Daoy (cell line): ENCODE measurements at regions not wholly inside any gene's neighbourhood (a gene's known extent, or its start where the extent isn't known, plus 50 kb on each side); places are given as distances from the start of the nearest gene placed in this dataset.

Experiments
- DNase-seq: peaks from one replicate; pipeline ENCODE4 v3.0.0-alpha.2; 2015; ENCODE audit warnings: low read depth

DNA sequence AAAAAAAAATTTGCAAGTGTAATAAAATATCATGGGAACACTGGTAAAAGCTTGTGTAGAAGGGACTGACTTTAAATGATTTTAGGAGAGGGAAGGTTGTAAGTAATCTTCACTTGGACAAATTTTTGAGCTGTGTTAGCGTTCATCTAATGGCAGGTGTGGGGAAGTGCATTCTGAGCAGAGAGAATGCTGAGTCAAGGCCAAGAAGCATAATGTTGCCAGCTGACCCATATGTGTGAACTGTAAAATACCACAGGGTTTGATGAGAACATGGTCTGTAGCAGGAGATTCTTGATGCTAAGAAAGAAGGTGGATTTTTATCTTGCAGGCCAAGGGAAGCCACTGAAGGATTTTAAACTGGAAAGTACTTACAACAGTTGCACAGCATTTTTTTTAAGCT lies 98.2 kb upstream of the ZNF32 start:
- DNase-seq, result no peak

DNA sequence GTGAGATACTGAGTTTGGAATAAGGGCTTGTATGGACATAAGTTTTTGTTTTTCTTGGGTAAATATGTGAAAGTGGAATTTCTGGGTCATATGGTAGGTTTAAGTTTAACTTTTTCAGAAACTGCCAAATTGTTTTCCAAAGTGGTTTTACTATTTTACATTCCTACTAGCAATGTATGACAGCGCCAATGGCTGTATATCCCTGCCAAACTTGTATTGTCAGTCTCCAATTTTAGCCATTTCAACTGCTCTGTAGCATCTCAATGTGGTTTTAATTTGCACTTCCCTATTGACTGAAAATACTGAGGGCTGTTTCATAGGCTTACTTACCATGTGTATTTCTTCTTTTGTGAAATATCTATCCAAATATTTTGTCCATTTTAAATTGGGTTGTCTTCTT lies 90.5 kb upstream of the ZNF32 start:
- no peak for DNase-seq

DNA sequence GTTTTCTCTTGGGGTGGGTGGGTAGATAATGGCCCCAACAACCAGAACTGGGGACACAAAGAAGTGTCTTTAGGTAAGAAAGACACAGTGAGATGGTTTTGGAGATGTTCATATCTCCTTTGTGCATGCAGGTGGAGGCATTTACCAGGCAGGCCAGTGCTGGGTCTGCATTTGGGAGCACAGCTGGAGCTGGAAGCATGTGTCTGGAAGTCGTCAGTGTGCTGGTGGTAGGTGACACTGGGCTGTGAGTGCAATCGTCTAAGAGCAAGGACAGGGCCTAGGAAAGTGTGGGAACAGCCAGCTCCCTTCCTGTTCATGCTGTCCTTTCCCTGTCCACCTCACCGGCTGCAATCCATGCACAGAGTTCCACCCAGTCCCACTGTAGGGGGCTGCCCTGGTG lies 88.3 kb upstream of the ZNF32 start:
- DNase-seq, result no peak

DNA sequence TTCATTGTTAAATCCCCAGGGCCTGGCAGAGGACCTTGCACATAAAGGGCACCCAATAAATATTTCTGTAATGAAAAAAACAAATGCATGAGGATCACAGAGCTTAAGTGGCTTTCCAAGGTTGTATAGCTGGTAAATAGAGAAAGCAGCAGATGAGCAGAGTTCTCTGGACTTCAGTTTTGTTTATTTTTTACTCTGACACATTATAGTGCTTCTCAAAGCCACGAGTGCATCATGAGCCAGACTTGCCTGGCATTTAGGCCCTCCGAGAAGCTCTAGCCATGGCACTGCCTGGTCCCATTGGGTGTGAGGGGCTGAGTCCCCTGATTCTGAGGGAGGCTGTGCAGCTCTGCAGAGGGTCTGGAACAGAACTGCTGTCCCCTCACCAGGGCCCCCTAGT lies 87.2 kb upstream of the ZNF32 start:
- no peak for DNase-seq

DNA sequence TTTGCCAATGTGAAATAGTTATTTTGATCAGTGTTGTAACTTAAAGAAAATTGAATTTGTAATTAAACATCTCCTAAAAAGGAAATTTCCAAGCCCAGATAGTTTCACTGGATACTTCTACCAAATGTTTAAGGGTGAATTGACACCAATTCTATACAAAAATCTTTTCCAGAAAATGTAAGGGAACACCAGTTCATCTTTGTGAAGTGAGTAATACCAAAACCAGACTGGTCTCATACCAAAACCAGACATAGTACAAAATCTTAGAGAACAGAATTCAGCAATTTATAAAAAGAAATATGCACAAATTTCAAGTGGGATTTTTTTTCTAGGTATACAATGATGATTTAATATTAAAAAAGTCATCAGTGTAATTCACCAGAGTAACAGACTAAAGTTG lies 86.0 kb upstream of the ZNF32 start:
- DNase-seq, result no peak

DNA sequence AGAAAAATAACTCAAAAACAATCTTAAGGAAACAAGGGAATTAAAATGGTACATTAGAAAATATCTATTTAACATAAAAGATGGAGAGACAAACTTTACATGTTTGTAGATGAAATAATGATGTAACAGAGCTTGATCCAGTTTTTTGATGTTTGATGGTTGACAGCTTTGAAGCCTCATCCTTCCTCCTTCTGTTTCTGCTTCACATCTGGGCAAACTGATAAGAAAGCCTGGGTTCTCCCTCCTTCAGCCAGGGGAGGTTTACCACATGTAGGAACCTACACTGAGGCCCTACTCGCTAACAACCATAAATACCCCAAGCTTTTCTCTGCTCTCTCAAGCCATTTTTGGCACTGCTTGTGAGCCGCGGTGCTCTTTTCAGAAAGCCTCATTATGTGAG lies 82.8 kb upstream of the ZNF32 start:
- no peak for DNase-seq

DNA sequence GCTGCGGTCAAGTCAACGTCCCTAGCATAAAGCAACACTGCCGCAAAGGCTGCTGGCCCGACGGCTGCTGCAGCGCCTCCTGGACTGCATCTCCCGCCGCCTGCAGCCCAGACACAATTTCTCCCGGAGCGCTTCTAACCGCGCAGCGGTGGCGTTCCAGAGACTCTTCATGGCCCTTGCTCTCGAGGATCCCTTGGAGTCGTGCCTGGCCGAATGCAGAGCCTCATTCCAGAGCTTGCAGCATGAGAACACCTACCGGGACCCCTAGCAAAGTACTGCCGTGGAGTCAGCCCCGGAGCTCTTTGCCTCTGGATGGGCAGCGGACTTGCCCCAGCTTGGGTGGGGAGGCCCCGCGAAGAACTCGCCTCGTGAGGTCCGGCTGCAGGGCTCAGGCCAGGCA lies 79.7 kb upstream of the ZNF32 start:
- no peak for DNase-seq

DNA sequence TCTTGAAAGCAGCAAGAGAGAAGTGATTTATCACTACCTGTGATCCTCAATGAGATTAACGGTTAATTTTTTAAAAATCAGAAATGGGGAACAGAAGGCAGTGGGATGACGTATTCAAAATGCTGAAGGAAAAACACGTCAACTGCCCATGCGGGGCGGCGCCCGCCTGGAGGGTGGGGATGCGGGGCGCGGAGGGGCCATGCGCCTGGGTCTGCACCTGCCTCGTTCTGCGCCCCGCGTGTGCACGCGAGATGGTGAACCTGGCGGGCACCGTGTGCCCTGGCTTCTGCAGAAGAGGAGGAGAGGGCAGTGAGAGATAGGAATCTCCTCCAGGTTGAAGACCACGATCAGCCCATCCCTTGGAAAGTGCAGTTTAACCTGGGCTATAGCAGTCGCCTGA lies 79.3 kb upstream of the ZNF32 start:
- no peak for DNase-seq

DNA sequence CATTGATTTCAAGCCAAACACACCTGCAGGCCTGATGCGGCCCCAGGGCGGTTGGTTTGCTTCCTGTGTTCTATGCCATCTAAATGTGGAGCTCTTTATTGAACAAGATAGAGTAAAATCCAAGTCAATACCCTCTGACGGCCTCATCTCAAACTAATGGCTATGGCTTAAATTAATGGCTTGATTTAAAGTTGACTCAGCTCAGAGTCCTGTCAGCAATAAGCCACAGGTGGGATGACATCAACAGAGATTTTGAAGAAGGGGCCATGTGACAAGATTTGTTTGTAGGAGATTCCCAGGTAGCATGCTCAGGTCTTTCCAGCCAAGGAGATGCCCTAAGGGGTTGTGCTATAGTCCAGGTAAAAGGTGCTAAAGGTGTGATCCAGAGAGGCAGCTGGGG lies 66.7 kb upstream of the ZNF32 start:
- no peak for DNase-seq

DNA sequence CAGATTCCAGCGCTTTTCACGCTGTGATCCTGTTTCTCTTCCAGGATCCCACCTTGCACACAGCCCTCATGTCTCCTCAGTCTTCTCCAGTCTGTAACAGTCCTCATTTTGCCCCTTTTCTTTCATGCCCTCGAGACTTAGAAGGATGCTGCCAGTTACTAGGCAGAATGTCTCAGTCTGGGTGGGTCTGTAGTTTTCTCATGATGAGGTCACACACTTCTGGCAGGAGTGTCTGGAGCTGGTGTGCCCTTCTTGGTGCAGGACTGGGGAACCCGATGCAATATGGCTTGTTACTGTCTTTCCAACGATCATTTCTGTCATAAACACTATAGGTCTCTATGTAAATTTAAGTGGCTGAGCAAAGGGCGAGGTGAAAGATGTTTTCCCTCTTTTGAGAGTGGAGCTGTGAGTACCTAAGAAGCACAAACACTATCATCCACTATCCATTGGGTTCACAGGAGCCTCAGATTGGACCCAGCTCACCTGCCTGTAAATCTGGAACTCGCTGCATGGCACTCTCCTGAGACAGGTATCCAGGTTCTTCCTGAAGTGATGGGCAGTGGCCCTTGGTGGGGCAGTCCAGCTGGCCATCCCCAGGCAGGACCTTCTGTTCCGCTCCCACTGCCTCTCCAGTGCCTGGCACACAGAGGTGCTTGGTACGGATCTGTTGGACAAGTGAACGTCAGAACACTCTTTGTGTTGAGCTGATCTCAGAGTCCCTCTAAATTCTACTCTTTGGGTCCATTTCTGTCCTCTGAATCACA lies 64.3 kb upstream of the ZNF32 start:
- DNase-seq, result no peak

DNA sequence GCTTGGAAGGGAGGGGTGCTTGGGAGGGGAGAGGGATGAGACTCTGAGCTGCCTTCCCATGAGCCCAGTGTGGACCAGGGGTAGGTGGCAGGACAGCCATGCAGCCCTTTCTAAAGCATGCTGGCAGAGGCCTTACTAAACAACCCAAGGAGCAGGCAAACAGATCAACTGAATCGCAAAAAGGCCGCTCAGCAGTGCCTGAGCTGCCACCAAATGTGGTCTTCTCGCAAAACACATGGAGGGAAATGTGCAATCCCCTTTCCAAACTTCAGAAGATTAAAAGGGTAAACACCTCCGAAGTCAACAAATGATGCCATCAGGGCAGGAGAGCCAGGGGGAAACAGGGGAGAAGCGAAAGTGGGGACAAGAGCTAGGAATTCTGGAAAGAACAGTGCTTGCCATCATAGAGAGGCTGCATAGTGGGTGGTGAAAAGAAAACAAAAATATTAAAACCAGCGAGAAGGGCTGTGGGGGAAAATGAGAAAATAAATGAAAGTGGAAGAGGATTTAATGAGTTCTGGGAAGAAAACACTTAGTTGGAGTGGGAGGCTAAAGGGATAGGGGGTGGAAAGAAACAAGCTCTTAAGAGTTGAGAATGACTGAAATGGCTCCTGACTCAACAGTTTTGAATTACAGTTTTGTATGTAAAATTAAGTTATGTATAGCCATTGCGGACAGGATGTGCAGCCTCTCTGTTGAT lies 62.2 kb upstream of the ZNF32 start:
- DNase-seq, result no peak

DNA sequence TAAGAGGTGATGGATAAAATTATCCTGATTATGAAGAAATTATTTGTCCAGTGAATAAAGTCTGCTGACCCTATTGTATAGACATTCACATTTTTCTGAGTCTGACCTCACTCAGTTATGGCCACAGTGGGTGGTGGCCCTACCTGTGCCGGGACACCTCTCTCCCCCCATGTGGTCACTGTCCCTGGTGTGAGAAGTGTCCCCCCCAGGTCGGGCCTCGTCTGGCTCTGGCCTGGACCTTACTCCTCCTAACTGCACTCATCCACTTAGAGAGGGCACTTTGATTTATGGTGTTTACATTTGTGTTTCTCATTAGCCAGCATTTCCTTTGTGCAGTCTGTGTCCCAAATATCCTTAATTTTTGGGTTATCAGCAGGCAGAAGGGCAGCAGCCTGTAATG lies 59.6 kb upstream of the ZNF32 start:
- no peak for DNase-seq

DNA sequence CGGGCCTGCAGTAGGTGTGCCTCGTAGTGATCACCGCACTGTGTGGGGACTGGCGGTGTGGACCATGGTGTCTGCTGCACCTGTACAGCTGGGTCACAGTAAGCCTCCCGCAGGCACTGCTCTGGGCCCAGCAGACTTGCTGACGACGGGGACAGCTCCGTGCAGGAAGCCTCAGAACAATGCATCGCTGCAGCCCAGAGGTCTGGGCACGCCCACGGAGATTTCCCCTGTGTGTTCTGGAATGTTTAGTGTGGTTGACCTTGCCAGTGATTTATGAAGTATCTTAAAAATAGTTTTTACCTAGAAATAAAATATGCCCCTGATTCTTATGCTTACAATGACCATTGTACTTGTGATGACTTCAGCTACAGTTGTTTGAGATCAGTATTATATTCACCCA lies 59.1 kb upstream of the ZNF32 start:
- peak; percentile 20 for DNase-seq

DNA sequence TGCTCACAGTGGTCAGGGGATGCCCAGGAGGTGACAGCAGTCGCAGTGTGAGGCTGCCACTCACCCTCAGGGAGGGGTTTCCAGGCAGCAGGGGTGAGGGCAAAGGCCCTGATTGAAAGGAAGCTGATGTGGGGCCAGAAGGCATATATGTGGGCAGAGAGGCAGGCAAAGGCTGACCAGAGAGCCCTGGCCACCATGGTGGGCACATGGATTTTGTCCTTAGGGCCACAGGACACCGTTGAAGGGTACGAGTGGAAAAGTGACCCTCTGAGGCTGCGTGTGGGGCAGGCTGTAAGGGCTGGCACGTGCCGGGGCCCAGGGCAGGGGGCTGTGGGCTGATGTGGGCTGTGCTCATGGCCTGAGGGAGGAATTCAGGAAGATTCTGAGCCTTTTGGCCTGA lies 57.5 kb upstream of the ZNF32 start:
- no peak for DNase-seq

DNA sequence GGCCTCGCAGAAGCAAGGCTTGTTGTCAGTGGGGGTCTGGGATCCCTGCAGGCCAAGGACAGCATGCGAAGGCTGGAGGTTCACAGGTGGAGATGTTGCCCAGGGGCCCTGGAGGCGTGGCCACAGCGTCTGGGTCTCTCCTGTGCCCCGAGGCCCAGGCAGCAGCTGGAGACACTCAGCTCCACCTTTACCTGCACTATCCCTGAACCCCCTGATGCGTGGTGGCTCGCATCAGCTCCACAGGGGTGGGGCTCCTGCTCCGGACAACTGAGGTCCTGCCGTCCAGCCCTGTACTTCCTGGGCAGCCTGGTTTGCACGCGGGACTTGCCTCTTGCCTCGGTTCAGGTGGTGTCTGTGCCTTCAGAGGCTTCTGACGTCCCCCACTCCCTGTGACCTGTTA lies 54.6 kb upstream of the ZNF32 start:
- DNase-seq, result no peak

DNA sequence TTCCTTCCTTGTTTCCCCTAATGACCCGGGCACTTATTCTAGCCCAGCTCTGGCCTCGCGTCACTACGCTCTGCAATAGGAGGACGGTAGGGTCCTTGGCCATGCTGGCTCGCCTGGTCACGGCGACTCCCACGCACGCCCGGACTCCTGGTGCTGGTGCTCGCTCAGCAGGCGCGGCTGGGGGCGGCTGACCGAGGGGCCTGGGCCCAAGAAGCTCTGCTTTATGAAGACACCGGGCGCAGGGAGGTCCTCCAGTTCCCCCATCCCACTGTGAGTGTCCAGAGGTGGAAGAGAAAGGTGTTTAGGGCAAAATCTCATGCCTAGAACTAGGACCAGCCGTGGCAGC lies 54.2 kb upstream of the ZNF32 start:
- no peak for DNase-seq

DNA sequence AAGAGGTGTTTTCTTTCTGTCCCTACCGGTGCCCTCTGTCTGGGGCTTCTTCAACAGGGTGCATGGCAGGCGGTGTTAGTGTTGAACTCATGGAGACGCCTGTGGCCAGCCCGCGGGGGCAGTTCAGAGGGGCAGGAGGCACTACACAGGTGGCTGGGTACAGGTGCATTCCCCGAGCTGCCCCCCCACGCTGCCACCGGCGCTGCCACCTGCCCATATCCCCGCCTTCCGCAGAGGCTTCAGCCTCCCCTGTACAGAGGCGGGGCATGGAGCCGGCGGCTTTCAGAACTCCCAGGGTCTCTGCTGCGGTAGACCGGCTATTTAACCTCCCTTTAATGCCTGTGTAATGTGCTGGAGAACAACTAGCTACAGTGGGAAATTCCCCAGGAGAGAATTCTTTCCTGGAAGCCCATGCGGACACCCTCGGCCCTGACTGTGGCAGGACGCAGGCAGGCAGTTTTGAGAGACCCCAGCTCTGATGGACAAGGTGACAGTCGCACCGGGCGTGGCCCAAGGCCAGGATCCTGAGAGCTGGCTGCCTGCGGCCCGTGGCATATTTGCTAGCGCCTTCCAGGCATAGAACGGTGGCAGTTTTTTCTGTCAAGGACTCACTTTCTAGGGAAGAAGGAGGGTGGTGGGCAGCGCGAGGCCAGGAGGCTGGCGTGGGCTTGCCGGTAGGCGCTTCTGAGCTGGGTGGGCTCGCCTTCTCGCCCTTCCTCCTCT lies 53.7 kb upstream of the ZNF32 start:
- no peak for DNase-seq

DNA sequence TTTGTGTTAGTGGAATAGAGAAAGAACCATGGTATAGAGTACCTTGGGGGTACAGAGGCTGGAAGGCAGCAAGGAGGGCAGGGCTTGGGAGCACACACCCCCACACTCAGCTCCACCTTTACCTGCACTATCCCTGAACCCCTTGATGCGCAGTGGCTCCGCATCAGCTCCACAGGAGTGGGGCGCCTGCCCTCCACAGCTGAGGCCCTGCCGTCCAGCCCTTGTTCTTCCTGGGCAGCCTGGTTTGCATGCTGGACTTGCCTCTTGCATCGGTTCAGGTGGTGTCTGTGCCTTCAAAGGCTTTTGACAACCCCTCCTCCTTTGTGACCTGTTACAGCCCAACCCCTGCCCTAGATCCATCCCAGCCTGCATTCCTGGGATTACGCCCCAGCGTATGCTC lies 52.6 kb upstream of the ZNF32 start:
- no peak for DNase-seq

DNA sequence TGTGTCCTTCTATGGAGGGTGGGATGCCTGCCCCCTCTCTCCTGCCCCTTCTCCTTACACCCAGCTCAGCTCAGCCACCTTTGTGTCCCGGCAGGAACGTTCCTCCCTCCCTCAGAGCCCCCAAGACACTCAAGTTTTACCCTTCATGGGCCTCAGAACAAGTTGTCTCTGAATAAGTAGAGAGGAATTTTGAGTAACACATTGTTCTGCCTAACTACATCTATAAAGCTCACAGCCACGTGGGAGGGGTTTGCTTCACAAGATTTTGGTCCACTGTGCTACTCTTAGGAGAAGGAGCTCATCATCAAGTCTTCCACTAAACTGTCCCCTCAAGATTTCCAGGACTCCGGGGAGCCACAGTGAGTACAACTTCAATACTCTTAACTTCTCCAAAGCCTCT lies 51.6 kb upstream of the ZNF32 start:
- no peak for DNase-seq

DNA sequence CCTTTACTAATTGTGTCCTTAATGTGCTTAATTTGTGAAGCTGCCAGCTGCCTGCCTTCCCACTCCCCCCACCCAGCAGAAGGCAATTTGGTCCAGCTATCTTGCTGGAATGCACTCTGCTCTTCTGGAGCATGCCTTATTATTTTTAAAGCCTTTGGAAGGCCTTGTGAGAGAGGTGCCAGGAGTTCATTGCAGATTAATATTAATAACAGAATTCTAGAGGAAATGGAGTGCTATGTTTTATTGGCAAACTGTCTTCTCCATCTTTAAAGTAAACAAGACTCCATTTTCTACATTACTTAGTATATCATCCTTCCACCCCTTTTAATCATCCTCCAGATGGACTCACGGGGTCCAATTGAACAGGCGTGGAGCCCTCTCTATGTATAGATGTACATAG lies 50.8 kb upstream of the ZNF32 start:
- no peak for DNase-seq
